ENCODE measurements at regions not wholly inside any gene's neighbourhood (a gene's known extent, or its start where the extent isn't known, plus 50 kb on each side); places are given as distances from the start of the nearest gene placed in this dataset.

GRCh38 chr15:35306361-35306981, 221.4 kb upstream of the NANOGP8 start:
- CTCF ChIA-PET = interaction anchor here (0.5 kb wide), 1 partner anchor 18 kb away, joined by 3 read pairs; no protein-coding TSS in a partner anchor
- ATAC-seq (peak; percentile 84), DNase-seq (peak; percentile 48)
- Histone ChIP-seq H3K9me2 (replicated peaks; ENCODE audit: low read length) (no peaks in the 10 kb centered on the region), H3K27me3 (ENCODE audit: low read length) (no peaks in the 10 kb centered on the region), H4K20me1 (ENCODE audit: low read length) (no peaks in the 10 kb centered on the region), H2AFZ (ENCODE audit: low read length) (no peak overlapping the region), H3K4me3 (ENCODE audit: low read length) (no peak overlapping the region), H3K79me2 (ENCODE audit: low read length) (no peaks in the 10 kb centered on the region), H3K9me3 (ENCODE audit: low read length) (no peaks in the 10 kb centered on the region), H3K27ac (ENCODE audit: low read length) (peak overlapping the region; percentile 14; the same call in 1 of the 2 replicates), H3F3A (ENCODE audit: low read length, unreplicated experiment) (no peaks in the 10 kb centered on the region), H3K4me2 (ENCODE audit: low read length) (peak overlapping the region; percentile 31), H3K4me1 (ENCODE audit: insufficient read depth, low read length) (peaks cover 35% of the 10 kb centered on the region), H3K36me3 (ENCODE audit: low read depth, low read length) (no peaks in the 10 kb centered on the region), H3K9ac (ENCODE audit: low read length) (no peak overlapping the region)
- intact Hi-C loops (cut with micrococcal nuclease) = loop anchor here (5.0 kb wide), 1 partner anchor 136 kb away; no protein-coding TSS in a partner anchor
- TF ChIP-seq EZH2 (IDR thresholded peaks at IDR 0.05; ENCODE audit: low read length, unreplicated experiment) (no peak), EZH2phosphoT487 (IDR thresholded peaks at IDR 0.05; ENCODE audit: borderline replicate concordance, low read length) (no peak), CTCF (conservative IDR thresholded peaks at IDR 0.05; ENCODE audit: low read depth, low read length) (no peak)
- POLR2A ChIA-PET (ENCODE audit: unreplicated experiment) = no interaction called here
- no TSS peak for BruUV-seq (replicated peaks)

GRCh38 chr15:35305946-35306345, 220.9 kb upstream of the NANOGP8 start:
- Histone ChIP-seq H3K36me3 (ENCODE audit: low read depth, low read length) (no peaks in the 10 kb centered on the region), H3K27ac (ENCODE audit: low read length) (no peak overlapping the region), H3F3A (ENCODE audit: low read length, unreplicated experiment) (no peaks in the 10 kb centered on the region), H3K79me2 (ENCODE audit: low read length) (no peaks in the 10 kb centered on the region), H3K27me3 (ENCODE audit: low read length) (no peaks in the 10 kb centered on the region), H3K4me2 (ENCODE audit: low read length) (peak overlapping the region; percentile 24), H2AFZ (ENCODE audit: low read length) (no peak overlapping the region), H3K9me2 (replicated peaks; ENCODE audit: low read length) (no peaks in the 10 kb centered on the region), H3K9me3 (ENCODE audit: low read length) (no peaks in the 10 kb centered on the region), H3K4me3 (ENCODE audit: low read length) (no peak overlapping the region), H3K4me1 (ENCODE audit: insufficient read depth, low read length) (peaks cover 35% of the 10 kb centered on the region), H3K9ac (ENCODE audit: low read length) (no peak overlapping the region), H4K20me1 (ENCODE audit: low read length) (no peaks in the 10 kb centered on the region)
- POLR2A ChIA-PET (ENCODE audit: unreplicated experiment) = no interaction called here
- CTCF ChIA-PET = interaction anchor here (0.5 to 0.7 kb wide), 2 partner anchors 17 to 139 kb away, joined by 3 read pairs; no protein-coding TSS in a partner anchor
- DNase-seq (peak; percentile 64), ATAC-seq (peak; percentile 70)
- intact Hi-C loops (cut with micrococcal nuclease) = loop anchor here (5.0 kb wide), 1 partner anchor 136 kb away; no protein-coding TSS in a partner anchor
- no TSS peak for BruUV-seq (replicated peaks)
- TF ChIP-seq EZH2phosphoT487 (IDR thresholded peaks at IDR 0.05; ENCODE audit: borderline replicate concordance, low read length) (no peak), CTCF (conservative IDR thresholded peaks at IDR 0.05; ENCODE audit: low read depth, low read length) (no peak)

DNA sequence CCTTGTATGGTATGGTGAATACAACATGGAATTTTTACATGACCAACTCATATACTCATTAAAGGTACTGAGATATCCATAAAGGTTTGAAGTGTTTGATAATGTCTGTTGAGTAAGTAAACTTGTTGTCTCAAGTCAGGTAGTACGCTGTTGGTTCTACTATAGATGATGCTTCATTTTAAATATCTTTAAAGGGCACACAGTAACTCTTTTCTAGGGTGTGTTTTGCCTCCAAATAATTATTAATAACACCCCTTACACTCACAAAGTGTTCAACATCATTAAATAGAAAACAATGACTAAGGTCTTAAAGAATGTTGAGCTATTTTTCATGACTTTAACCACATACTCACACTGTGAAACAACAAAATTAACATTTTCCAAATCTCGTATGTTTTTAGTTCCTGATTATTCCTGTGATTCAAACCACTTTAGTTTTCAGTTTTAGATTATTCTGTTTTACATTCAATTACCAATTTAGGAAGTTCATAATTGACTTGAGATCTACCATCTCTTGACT, 220.0 kb upstream of the NANOGP8 start:
- Histone ChIP-seq H3K27me3 (ENCODE audit: low read length) (no peaks in the 10 kb centered on the region), H4K20me1 (ENCODE audit: low read length) (no peaks in the 10 kb centered on the region), H3K4me3 (ENCODE audit: low read length) (no peak overlapping the region), H3K36me3 (ENCODE audit: low read depth, low read length) (no peaks in the 10 kb centered on the region), H3F3A (ENCODE audit: low read length, unreplicated experiment) (no peaks in the 10 kb centered on the region), H3K9me2 (replicated peaks; ENCODE audit: low read length) (no peaks in the 10 kb centered on the region), H3K4me1 (ENCODE audit: insufficient read depth, low read length) (peaks cover 35% of the 10 kb centered on the region), H3K79me2 (ENCODE audit: low read length) (no peaks in the 10 kb centered on the region), H2AFZ (ENCODE audit: low read length) (no peak overlapping the region), H3K27ac (ENCODE audit: low read length) (no peak overlapping the region), H3K9ac (ENCODE audit: low read length) (no peak overlapping the region), H3K9me3 (ENCODE audit: low read length) (no peaks in the 10 kb centered on the region), H3K4me2 (ENCODE audit: low read length) (peak overlapping the region; percentile 24)
- intact Hi-C loops (cut with micrococcal nuclease) = loop anchor here (5.0 kb wide), 1 partner anchor 137 kb away; no protein-coding TSS in a partner anchor
- DNase-seq (no peak), ATAC-seq (no peak)
- ChIA-PET CTCF (interaction anchor here (0.7 kb wide), 1 partner anchor 139 kb away, joined by 3 read pairs; no protein-coding TSS in a partner anchor), POLR2A (ENCODE audit: unreplicated experiment) (interaction anchor here (0.6 kb wide), 1 partner anchor 867 kb away, joined by 3 read pairs; no protein-coding TSS in a partner anchor)
- BruUV-seq (replicated peaks) = no TSS peak
- no peak for TF ChIP-seq EZH2 (IDR thresholded peaks at IDR 0.05; ENCODE audit: low read length, unreplicated experiment)
- no peak for TF ChIP-seq CTCF (conservative IDR thresholded peaks at IDR 0.05; ENCODE audit: low read depth, low read length)
- TF ChIP-seq EZH2phosphoT487 (IDR thresholded peaks at IDR 0.05; ENCODE audit: borderline replicate concordance, low read length) = no peak

Measured in PC-3 (cell line).